Omental fat pad (tissue), 3 donors: ENCODE measurements at regions not wholly inside any gene's neighbourhood (a gene's known extent, or its start where the extent isn't known, plus 50 kb on each side); places are given as distances from the start of the nearest gene placed in this dataset.

Experiments
- ATAC-seq: fragments of 150-250 bp; one replicate; pipeline ENCODE4 v1.9.1; 2016; ENCODE audit warnings: mild to moderate bottlenecking, moderate library complexity; ENCODE audit not compliant: low FRiP score
- DNase-seq: peaks from one replicate; pipeline ENCODE4 v3.0.0-alpha.2; 2019; ENCODE audit warnings: low spot score
- TF ChIP-seq, protein P1 (sequence below), 3 donors: fragments of 450-650 bp; IDR thresholded peaks; one replicate each; pipeline ENCODE4 v1.5.1; 2016 to 2017; ENCODE audit warnings: antibody characterized with exemption in 3 of 3, mild to moderate bottlenecking in 3 of 3, moderate library complexity in 2 of 3

GRCh38 chr1:193973428-193973827, 787.0 kb upstream of the B3GALT2 start:
- ATAC-seq (no peak), DNase-seq (no peak)
- TF ChIP-seq, protein P1, sequence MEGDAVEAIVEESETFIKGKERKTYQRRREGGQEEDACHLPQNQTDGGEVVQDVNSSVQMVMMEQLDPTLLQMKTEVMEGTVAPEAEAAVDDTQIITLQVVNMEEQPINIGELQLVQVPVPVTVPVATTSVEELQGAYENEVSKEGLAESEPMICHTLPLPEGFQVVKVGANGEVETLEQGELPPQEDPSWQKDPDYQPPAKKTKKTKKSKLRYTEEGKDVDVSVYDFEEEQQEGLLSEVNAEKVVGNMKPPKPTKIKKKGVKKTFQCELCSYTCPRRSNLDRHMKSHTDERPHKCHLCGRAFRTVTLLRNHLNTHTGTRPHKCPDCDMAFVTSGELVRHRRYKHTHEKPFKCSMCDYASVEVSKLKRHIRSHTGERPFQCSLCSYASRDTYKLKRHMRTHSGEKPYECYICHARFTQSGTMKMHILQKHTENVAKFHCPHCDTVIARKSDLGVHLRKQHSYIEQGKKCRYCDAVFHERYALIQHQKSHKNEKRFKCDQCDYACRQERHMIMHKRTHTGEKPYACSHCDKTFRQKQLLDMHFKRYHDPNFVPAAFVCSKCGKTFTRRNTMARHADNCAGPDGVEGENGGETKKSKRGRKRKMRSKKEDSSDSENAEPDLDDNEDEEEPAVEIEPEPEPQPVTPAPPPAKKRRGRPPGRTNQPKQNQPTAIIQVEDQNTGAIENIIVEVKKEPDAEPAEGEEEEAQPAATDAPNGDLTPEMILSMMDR (IDR thresholded peaks at IDR 0.05), result no peak

DNA sequence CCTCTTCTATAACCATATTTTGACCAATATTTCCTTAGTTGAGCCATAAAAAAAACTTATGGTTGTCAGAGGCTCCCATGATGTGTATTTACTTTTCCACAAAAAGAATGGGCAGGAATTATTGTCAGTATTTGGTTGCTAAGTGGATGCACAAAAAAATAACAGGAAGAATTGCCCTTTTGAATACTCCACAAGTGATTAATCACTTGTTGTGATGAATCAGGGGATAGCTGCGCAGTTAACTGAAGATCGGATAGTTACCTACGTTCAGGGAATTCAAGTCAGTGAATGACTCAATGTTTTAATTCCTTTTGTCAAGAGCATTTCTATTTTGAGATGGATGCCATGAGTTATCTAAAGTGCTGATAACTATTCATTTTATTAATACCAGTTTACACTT, 785.2 kb upstream of the B3GALT2 start:
- DNase-seq (no peak), ATAC-seq (no peak)
- TF ChIP-seq, protein P1 (IDR thresholded peaks at IDR 0.05), result no peak

DNA sequence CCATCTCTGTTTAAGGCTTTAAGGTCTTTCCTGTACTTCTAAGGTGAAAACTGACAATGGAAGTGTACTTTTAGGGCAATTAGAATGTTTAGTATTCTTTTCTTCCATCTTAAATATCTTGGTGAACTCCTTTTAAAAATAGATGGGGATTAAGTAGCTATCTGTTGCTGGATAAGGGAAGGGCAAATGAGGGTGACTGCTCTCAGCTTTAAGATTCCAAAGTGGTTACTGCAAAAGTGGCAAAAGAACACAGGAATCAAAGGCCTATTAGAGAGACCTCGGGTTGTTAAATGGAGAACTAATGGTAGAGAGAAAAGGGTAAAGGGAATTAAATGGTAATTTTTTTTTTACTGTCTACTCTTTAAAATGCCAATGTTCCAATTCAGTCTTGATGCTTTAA, 774.1 kb upstream of the B3GALT2 start:
- no peak for ATAC-seq
- no peak for DNase-seq
- TF ChIP-seq, protein P1 (IDR thresholded peaks at IDR 0.05), result no peak

DNA sequence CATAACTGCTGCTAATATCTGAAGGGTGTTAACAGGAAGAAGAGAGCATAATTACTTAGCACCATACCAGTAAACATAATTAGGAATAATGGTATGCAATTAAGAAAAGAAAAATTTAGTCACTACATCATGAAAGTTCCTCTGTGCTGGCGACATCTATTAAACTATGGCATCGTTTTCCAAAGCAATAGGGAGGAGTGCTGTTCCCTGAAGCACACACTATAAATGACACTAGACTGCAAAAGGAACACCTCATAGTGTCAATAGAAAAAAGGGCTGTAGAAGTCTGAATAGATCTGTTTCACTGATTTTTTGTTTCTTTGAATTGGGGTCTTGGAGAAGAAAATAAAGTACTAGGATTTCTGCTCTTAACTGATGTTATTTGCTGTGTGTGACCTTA, 773.6 kb upstream of the B3GALT2 start:
- TF ChIP-seq, protein P1 (IDR thresholded peaks at IDR 0.05), result no peak
- ATAC-seq, result no peak
- DNase-seq, result no peak

- TF ChIP-seq, protein P1 (IDR thresholded peaks at IDR 0.05), result no peak
- ATAC-seq, result no peak
These were observed 771.2 kb upstream of the B3GALT2 start for GRCh38 chr1:193957556-193958095.

GRCh38 chr1:193952778-193953374, 766.5 kb upstream of the B3GALT2 start:
- TF ChIP-seq, protein P1 (IDR thresholded peaks at IDR 0.05), result no peak
- ATAC-seq, result peak; percentile 83
- no peak for DNase-seq

More at GRCh38 chr1:193957556-193958095, 771.2 kb upstream of the B3GALT2 start:
- DNase-seq, result no peak

- ATAC-seq (peak; percentile 42), DNase-seq (no peak)
- TF ChIP-seq, protein P1 (IDR thresholded peaks at IDR 0.05), result no peak
These were observed 765.6 kb upstream of the B3GALT2 start for GRCh38 chr1:193951984-193952383.
